HepG2 (cell line): ENCODE measurements at regions not wholly inside any gene's neighbourhood (a gene's known extent, or its start where the extent isn't known, plus 50 kb on each side); places are given as distances from the start of the nearest gene placed in this dataset.

Experiments used
- EZH2 ChIP-seq: conservative IDR thresholded peaks from 2 replicates; pipeline ENCODE4 v1.6.1; 2012; ENCODE audit warnings: mild to moderate bottlenecking, low read depth, low read length, moderate library complexity
- ZNF251 ChIP-seq: sonication (generic); formaldehyde crosslinking; IDR thresholded peaks from 2 replicates; pipeline ENCODE4 v1.9.0; 2021; ENCODE audit warnings: mild to moderate bottlenecking, missing genetic modification reagents

- TF ChIP-seq ZNF251 (CRISPR knock-in tag) (no peak), EZH2 (no peak)
Measured at GRCh38 chr6:147625946-147626345, 117.5 kb downstream of the SAMD5 start.
